K562 (cell line): ENCODE measurements at regions not wholly inside any gene's neighbourhood (a gene's known extent, or its start where the extent isn't known, plus 50 kb on each side); places are given as distances from the start of the nearest gene placed in this dataset.

Source experiments
- ATF4 ChIP-seq: fragments of 450-650 bp; formaldehyde crosslinking; IDR thresholded peaks from 2 replicates; pipeline ENCODE4 v1.4.0; 2022; ENCODE audit warnings: mild to moderate bottlenecking, moderate library complexity
- CBFA2T2 ChIP-seq: fragments of 450-650 bp; conservative IDR thresholded peaks from 2 replicates; pipeline ENCODE4 v1.6.1; 2017; ENCODE audit warnings: mild to moderate bottlenecking
- DMBX1 ChIP-seq: fragments of 250-450 bp; sonication (Bioruptor Pico); IDR thresholded peaks from 2 replicates; pipeline ENCODE4 v1.8.0; 2022; ENCODE audit warnings: inconsistent platforms, mild to moderate bottlenecking, moderate library complexity, borderline replicate concordance
- ELF2 ChIP-seq: fragments of 250-450 bp; sonication (Bioruptor Pico); IDR thresholded peaks from 2 replicates; pipeline ENCODE4 v1.5.0; 2021; ENCODE audit warnings: mild to moderate bottlenecking
- HINFP ChIP-seq: fragments of 450-650 bp; conservative IDR thresholded peaks from 2 replicates; pipeline ENCODE4 v1.6.1; 2016; ENCODE audit warnings: missing genetic modification characterization, low read depth, mild to moderate bottlenecking, control low read depth, missing compliant biosample characterization
- HNRNPK ChIP-seq: fragments of 200-400 bp; formaldehyde crosslinking; IDR thresholded peaks from one replicate; pipeline ENCODE4 v1.6.1; 2018; ENCODE audit warnings: mild to moderate bottlenecking, low read depth, low read length; ENCODE audit not compliant: poor library complexity, severe bottlenecking
- HNRNPLL ChIP-seq: fragments of 200-400 bp; formaldehyde crosslinking; IDR thresholded peaks from 2 replicates; pipeline ENCODE4 v1.6.1; 2017; ENCODE audit warnings: low read length, low read depth, mild to moderate bottlenecking; ENCODE audit not compliant: poor library complexity, severe bottlenecking
- MEIS2 ChIP-seq: fragments of 450-650 bp; IDR thresholded peaks from 2 replicates; pipeline ENCODE4 v1.6.1; 2014; ENCODE audit warnings: mild to moderate bottlenecking; ENCODE audit not compliant: partially characterized antibody
- ZBTB7A ChIP-seq: IDR thresholded peaks from 2 replicates; pipeline ENCODE4 v1.6.1; 2011; ENCODE audit warnings: low read depth, mild to moderate bottlenecking, low read length, moderate library complexity, borderline replicate concordance; ENCODE audit not compliant: control insufficient read depth
- ZC3H4 ChIP-seq: sonication (generic); formaldehyde crosslinking; IDR thresholded peaks from 2 replicates; pipeline ENCODE4 v1.9.0; 2021; ENCODE audit warnings: missing genetic modification reagents, borderline replicate concordance
- ZFP36 ChIP-seq: fragments of 150-350 bp; IDR thresholded peaks from 2 replicates; pipeline ENCODE4 v1.6.1; 2018; ENCODE audit warnings: low read length, low read depth; ENCODE audit not compliant: partially characterized antibody
- ZNF395 ChIP-seq: fragments of 200-800 bp; sonication (Bioruptor generic); IDR thresholded peaks from 2 replicates; pipeline ENCODE4 v1.6.1; 2017; ENCODE audit warnings: missing genetic modification characterization, missing compliant biosample characterization

GRCh38 chr6:147043994-147044477, 160.2 kb upstream of the STXBP5 start (continued):
- TF ChIP-seq ATF4 (CRISPR knock-in tag), result no peak
- no peak for TF ChIP-seq ZC3H4 (CRISPR knock-in tag)
- no peak for TF ChIP-seq ZFP36
- no peak for TF ChIP-seq CBFA2T2
- TF ChIP-seq HINFP, result 0 out of 2 replicates have a peak, but pooled peaks have one; percentile 47
- TF ChIP-seq ELF2 (CRISPR knock-in tag), result no peak
- TF ChIP-seq DMBX1 (CRISPR knock-in tag), result no peak
- no peak for TF ChIP-seq MEIS2
- TF ChIP-seq HNRNPLL, result no peak
- no peak for TF ChIP-seq HNRNPK
- TF ChIP-seq ZBTB7A, result no peak
- TF ChIP-seq ZNF395 (CRISPR knock-in tag), result peak; percentile 64; the same call in 1 of the 2 replicates
